ENCODE measurements at regions not wholly inside any gene's neighbourhood (a gene's known extent, or its start where the extent isn't known, plus 50 kb on each side); places are given as distances from the start of the nearest gene placed in this dataset.

DNA sequence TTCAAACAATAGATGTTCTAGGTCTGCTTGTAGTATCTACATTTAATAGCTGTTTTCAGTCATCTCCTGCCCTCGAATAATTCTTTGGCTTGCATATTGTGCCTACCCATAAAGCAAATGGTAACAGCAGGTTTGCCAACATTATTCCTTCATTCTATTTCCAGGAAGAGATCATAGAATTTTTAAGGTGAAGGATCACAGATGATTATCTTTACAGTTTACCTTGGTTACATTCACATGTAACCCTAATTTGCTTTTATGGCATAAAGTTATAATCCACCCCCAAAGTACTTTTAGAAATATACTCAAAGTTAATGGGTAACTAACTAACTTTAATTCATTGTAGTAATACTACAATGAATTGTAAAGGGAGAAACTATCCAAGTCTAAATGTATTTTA is 315.5 kb downstream of the NSUN3 start:
- Histone ChIP-seq H3K4me1 (ENCODE audit: insufficient read depth, low read length, poor library complexity, severe bottlenecking) (no peaks in the 10 kb centered on the region), H3K9me3 (ENCODE audit: low read depth, low read length, poor library complexity, severe bottlenecking) (no peaks in the 10 kb centered on the region), H3K36me3 (ENCODE audit: insufficient read depth, low read length, poor library complexity, severe bottlenecking) (no peaks in the 10 kb centered on the region), H3K4me3 (ENCODE audit: low read depth, low read length, poor library complexity, severe bottlenecking) (no peak overlapping the region), H3K27ac (ENCODE audit: low read depth, low read length, poor library complexity, severe bottlenecking) (no peak overlapping the region), H3K27me3 (replicated peaks; ENCODE audit: insufficient read depth, low read depth, low read length, poor library complexity) (no peaks in the 10 kb centered on the region)
- TF ChIP-seq CTCF (conservative IDR thresholded peaks at IDR 0.05; ENCODE audit: low read depth, low read length): no peak
- no peak for TF ChIP-seq EZH2 (IDR thresholded peaks at IDR 0.05; ENCODE audit: borderline replicate concordance, low read depth, low read length, poor library complexity, severe bottlenecking)
- no TSS peak for BruUV-seq (replicated peaks)
- ChIA-PET CTCF (no interaction called here), POLR2A (ENCODE audit: low non-redundant PET) (no interaction called here)
- intact Hi-C loops (cut with micrococcal nuclease; ENCODE audit: unreplicated experiment): no loop called here
- no peak for DNase-seq (ENCODE audit: low spot score)

- POLR2A ChIA-PET (ENCODE audit: low non-redundant PET): no interaction called here
- no TSS peak for BruUV-seq (replicated peaks)
Measured at GRCh38 chr3:94379264-94379663, 316.4 kb downstream of the NSUN3 start.

DNA sequence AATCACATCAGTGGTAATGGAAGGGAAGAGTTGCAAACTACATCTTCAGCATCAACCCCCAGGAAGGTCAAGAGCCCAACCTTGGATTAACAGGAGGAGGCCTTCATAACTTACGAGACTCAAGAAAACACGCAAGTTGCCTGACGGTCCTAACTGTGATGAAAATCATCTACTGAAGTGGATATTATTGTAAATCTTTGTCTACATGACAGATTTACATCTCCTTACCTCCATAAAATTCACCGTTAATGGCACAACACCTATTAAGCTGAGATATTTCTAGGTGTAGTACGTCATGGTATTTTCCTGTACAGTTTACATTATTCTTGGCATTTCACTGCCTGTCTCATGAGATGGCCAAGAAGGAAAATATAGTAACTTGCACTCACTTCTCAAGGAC is 332.0 kb downstream of the NSUN3 start:
- ChIA-PET POLR2A (ENCODE audit: low non-redundant PET) (no interaction called here), CTCF (no interaction called here)
- no peaks in the 10 kb centered on the region for H3K4me1 ChIP-seq (ENCODE audit: insufficient read depth, low read length, poor library complexity, severe bottlenecking)
- H3K9me3 ChIP-seq (ENCODE audit: low read depth, low read length, poor library complexity, severe bottlenecking): no peaks in the 10 kb centered on the region
- intact Hi-C loops (cut with micrococcal nuclease; ENCODE audit: unreplicated experiment): no loop called here
- no peak for TF ChIP-seq EZH2 (IDR thresholded peaks at IDR 0.05; ENCODE audit: borderline replicate concordance, low read depth, low read length, poor library complexity, severe bottlenecking)
- TF ChIP-seq CTCF (conservative IDR thresholded peaks at IDR 0.05; ENCODE audit: low read depth, low read length): no peak
- H3K27ac ChIP-seq (ENCODE audit: low read depth, low read length, poor library complexity, severe bottlenecking): no peak overlapping the region
- H3K4me3 ChIP-seq (ENCODE audit: low read depth, low read length, poor library complexity, severe bottlenecking): no peak overlapping the region
- H3K27me3 ChIP-seq (replicated peaks; ENCODE audit: insufficient read depth, low read depth, low read length, poor library complexity): no peaks in the 10 kb centered on the region
- DNase-seq (ENCODE audit: low spot score): no peak
- no peaks in the 10 kb centered on the region for H3K36me3 ChIP-seq (ENCODE audit: insufficient read depth, low read length, poor library complexity, severe bottlenecking)
- no TSS peak for BruUV-seq (replicated peaks)

More at GRCh38 chr3:94379264-94379663, 316.4 kb downstream of the NSUN3 start:
- Histone ChIP-seq H3K27ac (ENCODE audit: low read depth, low read length, poor library complexity, severe bottlenecking) (no peak overlapping the region), H3K36me3 (ENCODE audit: insufficient read depth, low read length, poor library complexity, severe bottlenecking) (no peaks in the 10 kb centered on the region), H3K27me3 (replicated peaks; ENCODE audit: insufficient read depth, low read depth, low read length, poor library complexity) (no peaks in the 10 kb centered on the region), H3K9me3 (ENCODE audit: low read depth, low read length, poor library complexity, severe bottlenecking) (no peaks in the 10 kb centered on the region), H3K4me3 (ENCODE audit: low read depth, low read length, poor library complexity, severe bottlenecking) (no peak overlapping the region), H3K4me1 (ENCODE audit: insufficient read depth, low read length, poor library complexity, severe bottlenecking) (no peaks in the 10 kb centered on the region)
- no peak for DNase-seq (ENCODE audit: low spot score)
- CTCF ChIA-PET: no interaction called here
- intact Hi-C loops (cut with micrococcal nuclease; ENCODE audit: unreplicated experiment): no loop called here
- TF ChIP-seq CTCF (conservative IDR thresholded peaks at IDR 0.05; ENCODE audit: low read depth, low read length): no peak
- TF ChIP-seq EZH2 (IDR thresholded peaks at IDR 0.05; ENCODE audit: borderline replicate concordance, low read depth, low read length, poor library complexity, severe bottlenecking): no peak

All from A673 (cell line).